HCT116 (cell line): ENCODE measurements at regions not wholly inside any gene's neighbourhood (a gene's known extent, or its start where the extent isn't known, plus 50 kb on each side); places are given as distances from the start of the nearest gene placed in this dataset.

Experiments used
- ATF3 ChIP-seq: IDR thresholded peaks from 2 replicates; pipeline ENCODE4 v1.6.1; 2012
- CTCF ChIP-seq, 3 experiments: fragments of 200-600 bp in 1 of 3; sonication (generic) in 1 of 3; IDR thresholded peaks in 2 of 3; conservative IDR thresholded peaks in 1 of 3; 2 replicates each; pipeline ENCODE4 v1.5.1; 2012 to 2017; ENCODE audit warnings: low read depth in 2 of 3, low read length in 2 of 3, antibody characterized with exemption in 1 of 3, borderline replicate concordance in 1 of 3, control low read depth in 1 of 3, mild to moderate bottlenecking in 1 of 3, mixed read lengths in 1 of 3, mixed run types in 1 of 3, moderate library complexity in 1 of 3; ENCODE audit not compliant: insufficient read depth in 1 of 3
- FOSL1 ChIP-seq: IDR thresholded peaks from 2 replicates; pipeline ENCODE4 v1.6.1; 2012; ENCODE audit warnings: low read depth
- POLR2A ChIP-seq: IDR thresholded peaks from 2 replicates; pipeline ENCODE4 v1.7.0; 2011; ENCODE audit warnings: borderline replicate concordance; ENCODE audit not compliant: insufficient read depth, insufficient read length; ENCODE audit errors: extremely low read depth
- POLR2AphosphoS5 ChIP-seq: IDR thresholded peaks from 2 replicates; pipeline ENCODE4 v1.6.1; 2011; ENCODE audit warnings: mild to moderate bottlenecking, low read depth, low read length, moderate library complexity
- RAD21 ChIP-seq: IDR thresholded peaks from 2 replicates; pipeline ENCODE4 v1.6.1; 2012; ENCODE audit warnings: low read depth, mild to moderate bottlenecking
- REST ChIP-seq: IDR thresholded peaks from 2 replicates; pipeline ENCODE4 v1.6.1; 2012; ENCODE audit warnings: low read depth
- SP1 ChIP-seq: IDR thresholded peaks from 2 replicates; pipeline ENCODE4 v1.6.1; 2012; ENCODE audit warnings: low read depth
- YY1 ChIP-seq: IDR thresholded peaks from 2 replicates; pipeline ENCODE4 v1.6.1; 2011; ENCODE audit warnings: low read length, low read depth, moderate library complexity, mild to moderate bottlenecking; ENCODE audit not compliant: insufficient replicate concordance; ENCODE audit errors: extremely low read depth

GRCh38 chr4:187333151-187333550 is 609.5 kb upstream of the FAT1 start:
- no peak for TF ChIP-seq POLR2A
- no peak for TF ChIP-seq SP1
- no peak for TF ChIP-seq FOSL1
- no peak for TF ChIP-seq CTCF (IDR thresholded peaks at IDR 0.05 in 2 of 3, conservative IDR thresholded peaks at IDR 0.05 in 1 of 3; ENCODE audit: borderline replicate concordance in 1 of 3, insufficient read depth in 1 of 3, low read depth in 2 of 3, low read length in 2 of 3)
- no peak for TF ChIP-seq ATF3
- TF ChIP-seq REST: no peak
- TF ChIP-seq POLR2AphosphoS5: no peak
- no peak for TF ChIP-seq RAD21
- TF ChIP-seq YY1: no peak
